ENCODE measurements at regions not wholly inside any gene's neighbourhood (a gene's known extent, or its start where the extent isn't known, plus 50 kb on each side); places are given as distances from the start of the nearest gene placed in this dataset.

- DNase-seq (ENCODE audit: low read depth): no peak
- H3K4me3 ChIP-seq (ENCODE audit: low read length): no peak overlapping the region
- TF ChIP-seq, protein P1, sequence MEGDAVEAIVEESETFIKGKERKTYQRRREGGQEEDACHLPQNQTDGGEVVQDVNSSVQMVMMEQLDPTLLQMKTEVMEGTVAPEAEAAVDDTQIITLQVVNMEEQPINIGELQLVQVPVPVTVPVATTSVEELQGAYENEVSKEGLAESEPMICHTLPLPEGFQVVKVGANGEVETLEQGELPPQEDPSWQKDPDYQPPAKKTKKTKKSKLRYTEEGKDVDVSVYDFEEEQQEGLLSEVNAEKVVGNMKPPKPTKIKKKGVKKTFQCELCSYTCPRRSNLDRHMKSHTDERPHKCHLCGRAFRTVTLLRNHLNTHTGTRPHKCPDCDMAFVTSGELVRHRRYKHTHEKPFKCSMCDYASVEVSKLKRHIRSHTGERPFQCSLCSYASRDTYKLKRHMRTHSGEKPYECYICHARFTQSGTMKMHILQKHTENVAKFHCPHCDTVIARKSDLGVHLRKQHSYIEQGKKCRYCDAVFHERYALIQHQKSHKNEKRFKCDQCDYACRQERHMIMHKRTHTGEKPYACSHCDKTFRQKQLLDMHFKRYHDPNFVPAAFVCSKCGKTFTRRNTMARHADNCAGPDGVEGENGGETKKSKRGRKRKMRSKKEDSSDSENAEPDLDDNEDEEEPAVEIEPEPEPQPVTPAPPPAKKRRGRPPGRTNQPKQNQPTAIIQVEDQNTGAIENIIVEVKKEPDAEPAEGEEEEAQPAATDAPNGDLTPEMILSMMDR (conservative IDR thresholded peaks at IDR 0.05; ENCODE audit: low read depth, low read length): no peak
Observed at GRCh38 chr3:21860657-21861056, 109.6 kb upstream of the ZNF385D start.

DNA sequence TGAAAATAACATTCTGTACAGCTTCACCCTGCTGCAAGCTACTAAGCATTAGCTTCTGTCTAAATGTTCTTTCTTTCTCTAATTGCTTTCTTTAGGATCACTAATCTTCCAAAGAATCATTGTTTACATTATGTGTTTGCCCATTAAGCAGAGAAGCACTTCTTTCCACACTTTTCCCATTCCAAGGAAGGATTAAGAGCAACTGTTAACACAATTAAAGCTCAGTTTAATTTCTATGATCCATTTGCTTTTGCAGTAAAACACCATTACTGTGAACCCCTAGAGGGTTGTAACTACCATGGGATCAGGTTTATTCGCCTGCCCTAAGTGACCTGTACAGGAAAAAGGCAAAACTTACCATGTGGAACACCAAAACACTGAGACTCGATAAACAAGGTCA, 125.8 kb upstream of the ZNF385D start:
- TF ChIP-seq, protein P1 (conservative IDR thresholded peaks at IDR 0.05; ENCODE audit: low read depth, low read length): no peak
- peak; percentile 55 for DNase-seq (ENCODE audit: low read depth)
- no peak overlapping the region for H3K4me3 ChIP-seq (ENCODE audit: low read length)

DNA sequence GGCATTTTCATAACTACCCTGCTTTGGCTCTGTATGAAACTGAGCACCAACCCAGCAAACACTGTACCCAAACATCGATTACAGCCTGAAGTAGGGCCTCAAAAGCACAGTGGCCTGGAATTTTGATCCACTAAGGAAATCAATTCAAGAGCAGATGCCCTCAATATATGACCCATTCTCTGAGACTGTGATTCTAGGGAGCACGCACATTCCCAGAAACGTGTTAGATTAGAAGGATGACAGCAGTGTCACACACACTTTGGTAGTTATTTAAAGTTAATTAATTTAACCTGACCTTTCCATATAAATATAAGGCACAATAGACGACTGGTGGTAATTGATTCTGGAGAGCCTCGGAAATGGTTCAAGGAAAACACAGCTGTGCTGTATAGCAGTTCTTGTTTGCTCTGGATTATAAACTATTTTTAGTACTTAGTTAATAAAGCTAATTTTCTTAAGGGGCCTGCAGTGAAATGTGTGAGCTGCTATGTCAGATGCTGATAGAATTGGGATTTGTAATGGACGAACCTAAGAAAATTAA, 126.3 kb upstream of the ZNF385D start:
- no peak overlapping the region for H3K4me3 ChIP-seq (ENCODE audit: low read length)
- TF ChIP-seq, protein P1 (conservative IDR thresholded peaks at IDR 0.05; ENCODE audit: low read depth, low read length): no peak
- no peak for DNase-seq (ENCODE audit: low read depth)

DNA sequence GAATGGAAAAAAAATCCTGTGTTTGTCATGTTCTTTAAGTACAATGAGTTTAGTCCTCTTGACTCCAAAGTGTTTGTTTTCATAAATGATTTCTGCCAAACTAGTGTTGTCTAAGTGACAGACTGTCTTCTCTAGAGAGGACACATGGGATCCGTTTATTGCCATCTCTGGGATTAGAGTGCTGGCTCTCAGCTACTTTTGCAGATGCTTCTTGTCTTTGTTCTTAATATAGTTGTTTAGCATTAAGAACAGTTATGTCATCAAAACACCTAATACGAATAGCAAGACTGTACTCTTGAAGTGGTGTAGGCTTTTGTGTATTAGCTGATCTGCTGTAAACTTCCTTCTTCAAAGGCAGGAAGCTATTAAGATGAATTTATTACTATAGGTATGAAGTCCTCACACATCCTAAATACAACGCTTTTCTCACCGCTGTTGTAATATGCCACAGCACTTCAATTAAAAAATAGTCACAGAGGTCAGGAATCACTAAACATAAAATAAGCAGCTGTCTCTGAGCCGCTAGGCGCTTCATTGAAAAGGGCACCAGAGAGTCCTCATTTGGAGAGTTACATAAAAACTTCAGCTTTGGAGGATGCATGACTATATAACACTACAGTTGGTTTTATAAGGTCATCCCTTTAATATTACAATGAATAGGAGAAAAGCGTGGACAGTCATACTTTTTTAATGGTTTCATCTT, 128.3 kb upstream of the ZNF385D start:
- TF ChIP-seq, protein P1 (conservative IDR thresholded peaks at IDR 0.05; ENCODE audit: low read depth, low read length): no peak
- H3K4me3 ChIP-seq (ENCODE audit: low read length): no peak overlapping the region
- no peak for DNase-seq (ENCODE audit: low read depth)

DNA sequence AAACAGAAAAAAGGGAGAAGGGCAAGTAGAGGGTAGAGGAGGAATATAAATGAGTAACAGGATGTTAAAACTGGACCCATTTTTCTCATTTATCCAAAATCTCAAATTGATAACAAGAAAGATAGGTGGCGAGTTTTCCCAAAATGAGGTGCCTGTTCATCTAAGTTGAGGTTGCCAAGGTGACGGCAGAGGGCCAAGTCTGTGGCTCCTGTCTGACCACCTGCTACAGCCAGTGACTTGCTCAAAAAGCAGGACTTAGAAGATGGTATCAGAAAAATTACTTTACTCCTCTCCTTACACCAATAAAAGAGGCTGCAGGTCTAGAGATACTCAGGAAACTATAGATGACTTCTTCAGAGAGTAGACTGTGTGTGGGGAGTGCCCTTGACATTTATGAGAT, 137.6 kb upstream of the ZNF385D start:
- TF ChIP-seq, protein P1 (conservative IDR thresholded peaks at IDR 0.05; ENCODE audit: low read depth, low read length): no peak
- no peak overlapping the region for H3K4me3 ChIP-seq (ENCODE audit: low read length)
- DNase-seq (ENCODE audit: low read depth): no peak

DNA sequence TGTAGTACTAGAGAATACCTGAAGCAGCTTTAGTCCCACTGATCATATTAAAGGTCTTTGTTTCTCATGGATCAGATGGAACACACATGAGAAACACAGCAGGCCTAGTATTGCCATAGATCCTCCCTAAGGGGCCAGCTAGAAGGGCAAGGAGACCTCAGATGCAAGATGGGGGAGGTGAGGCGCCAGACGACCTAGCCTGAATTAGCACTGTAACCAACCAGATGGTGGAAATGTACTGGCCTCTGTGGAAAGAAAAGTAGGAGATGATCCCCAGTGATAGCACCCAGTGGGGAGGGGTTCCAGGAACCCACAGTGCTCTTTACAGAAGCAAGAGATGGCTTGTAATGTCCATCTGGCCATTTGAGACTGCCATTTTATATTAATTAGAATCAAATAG, 138.2 kb upstream of the ZNF385D start:
- no peak overlapping the region for H3K4me3 ChIP-seq (ENCODE audit: low read length)
- no peak for DNase-seq (ENCODE audit: low read depth)

More for the DNA sequence above, 138.2 kb upstream of the ZNF385D start:
- TF ChIP-seq, protein P1 (conservative IDR thresholded peaks at IDR 0.05; ENCODE audit: low read depth, low read length): no peak
